H1 (cell line): ENCODE measurements at regions not wholly inside any gene's neighbourhood (a gene's known extent, or its start where the extent isn't known, plus 50 kb on each side); places are given as distances from the start of the nearest gene placed in this dataset.

ENCODE experiments used
- CHD7 ChIP-seq: fragments of 300-600 bp; sonication (generic); IDR thresholded peaks from 2 replicates; pipeline ENCODE4 v1.7.1; 2012; ENCODE audit warnings: low read length, moderate library complexity, mild to moderate bottlenecking, inconsistent platforms; ENCODE audit not compliant: insufficient replicate concordance

- no peak for TF ChIP-seq CHD7
Observed at GRCh38 chr15:26134152-26134551, 271.0 kb upstream of the ATP10A start (continued).
